SK-N-SH treated with all-trans-retinoic acid at 6 μM for 48 hours (cell line): ENCODE measurements at regions not wholly inside any gene's neighbourhood (a gene's known extent, or its start where the extent isn't known, plus 50 kb on each side); places are given as distances from the start of the nearest gene placed in this dataset.

Experiments used
- ATAC-seq: fragments of 200-7000 bp; cut with Tn5 transposase; 3 replicates; pipeline ENCODE4 v1.9.1; 2020; ENCODE audit warnings: mild to moderate bottlenecking, moderate library complexity
- BACH2 ChIP-seq: fragments of 250-450 bp; sonication (Bioruptor Pico); IDR thresholded peaks from 2 replicates; pipeline ENCODE4 v1.9.0; 2021; ENCODE audit warnings: mild to moderate bottlenecking, borderline replicate concordance
- CSDC2 ChIP-seq: fragments of 250-450 bp; sonication (Bioruptor Pico); IDR thresholded peaks from 2 replicates; pipeline ENCODE4 v1.5.0; 2020; ENCODE audit warnings: mild to moderate bottlenecking, moderate library complexity
- ESRRG ChIP-seq: fragments of 250-450 bp; sonication (Bioruptor Pico); IDR thresholded peaks from 2 replicates; pipeline ENCODE4 v1.6.1; 2021; ENCODE audit warnings: mild to moderate bottlenecking
- GLIS3 ChIP-seq: fragments of 250-450 bp; sonication (Bioruptor Pico); IDR thresholded peaks from 2 replicates; pipeline ENCODE4 v1.5.0; 2020; ENCODE audit warnings: mild to moderate bottlenecking, moderate library complexity
- ISL1 ChIP-seq: fragments of 250-450 bp; sonication (Bioruptor Pico); IDR thresholded peaks from 2 replicates; pipeline ENCODE4 v2.1.2; 2022; ENCODE audit warnings: mild to moderate bottlenecking, moderate library complexity
- OSR1 ChIP-seq: fragments of 250-450 bp; sonication (Bioruptor Pico); IDR thresholded peaks from 2 replicates; pipeline ENCODE4 v1.8.0; 2022; ENCODE audit warnings: moderate library complexity, mild to moderate bottlenecking, inconsistent platforms
- POU6F1 ChIP-seq: fragments of 250-450 bp; sonication (Bioruptor Pico); IDR thresholded peaks from 2 replicates; pipeline ENCODE4 v1.8.0; 2021; ENCODE audit warnings: low read depth, mild to moderate bottlenecking, moderate library complexity, borderline replicate concordance
- PPARA ChIP-seq: fragments of 250-450 bp; sonication (Bioruptor Pico); IDR thresholded peaks from 2 replicates; pipeline ENCODE4 v1.5.0; 2020; ENCODE audit warnings: mild to moderate bottlenecking, borderline replicate concordance
- RARB ChIP-seq: fragments of 250-450 bp; sonication (Bioruptor Pico); IDR thresholded peaks from 2 replicates; pipeline ENCODE4 v1.8.0; 2021; ENCODE audit warnings: mild to moderate bottlenecking, moderate library complexity
- SNAI2 ChIP-seq: fragments of 250-450 bp; sonication (Bioruptor Pico); IDR thresholded peaks from 2 replicates; pipeline ENCODE4 v1.5.0; 2020; ENCODE audit warnings: mild to moderate bottlenecking, moderate library complexity
- TCF4 ChIP-seq: fragments of 250-450 bp; sonication (Bioruptor Pico); IDR thresholded peaks from 2 replicates; pipeline ENCODE4 v1.8.0; 2021; ENCODE audit warnings: mild to moderate bottlenecking, moderate library complexity, borderline replicate concordance
- TOX ChIP-seq: fragments of 250-450 bp; sonication (Bioruptor Pico); IDR thresholded peaks from 2 replicates; pipeline ENCODE4 v1.8.0; 2021; ENCODE audit warnings: mild to moderate bottlenecking, moderate library complexity, borderline replicate concordance
- ZC3H10 ChIP-seq: fragments of 250-450 bp; sonication (Bioruptor Pico); IDR thresholded peaks from 2 replicates; pipeline ENCODE4 v1.5.1; 2021; ENCODE audit warnings: mild to moderate bottlenecking, moderate library complexity
- ZFP3 ChIP-seq: fragments of 250-450 bp; sonication (Bioruptor Pico); IDR thresholded peaks from 2 replicates; pipeline ENCODE4 v1.5.0; 2020; ENCODE audit warnings: mild to moderate bottlenecking, moderate library complexity
- ZFP30 ChIP-seq: fragments of 450-650 bp; formaldehyde crosslinking; IDR thresholded peaks from 2 replicates; pipeline ENCODE4 v1.5.0; 2022; ENCODE audit warnings: mild to moderate bottlenecking, moderate library complexity
- ZNF565 ChIP-seq: fragments of 450-650 bp; formaldehyde crosslinking; conservative IDR thresholded peaks from 2 replicates; pipeline ENCODE4 v1.5.0; 2020; ENCODE audit warnings: low read depth, mild to moderate bottlenecking, moderate library complexity
- ZNF70 ChIP-seq: fragments of 450-650 bp; formaldehyde crosslinking; IDR thresholded peaks from 2 replicates; pipeline ENCODE4 v1.5.0; 2020; ENCODE audit warnings: mild to moderate bottlenecking, moderate library complexity
- ZNF8 ChIP-seq: fragments of 450-650 bp; formaldehyde crosslinking; IDR thresholded peaks from 2 replicates; pipeline ENCODE4 v1.5.0; 2020; ENCODE audit warnings: mild to moderate bottlenecking, moderate library complexity
- TF ChIP-seq, protein P1 (sequence below): fragments of 250-450 bp; sonication (Bioruptor Pico); IDR thresholded peaks from 2 replicates; pipeline ENCODE4 v1.8.0; 2020; ENCODE audit warnings: mild to moderate bottlenecking, moderate library complexity, borderline replicate concordance
- TF ChIP-seq, protein P2 (sequence below): fragments of 250-450 bp; sonication (Bioruptor Pico); IDR thresholded peaks from 2 replicates; pipeline ENCODE4 v1.5.1; 2020; ENCODE audit warnings: low read depth, mild to moderate bottlenecking, moderate library complexity
- TF ChIP-seq, protein P3 (sequence below): fragments of 250-450 bp; sonication (Bioruptor Pico); IDR thresholded peaks from 2 replicates; pipeline ENCODE4 v1.5.1; 2021; ENCODE audit warnings: mild to moderate bottlenecking, moderate library complexity

DNA sequence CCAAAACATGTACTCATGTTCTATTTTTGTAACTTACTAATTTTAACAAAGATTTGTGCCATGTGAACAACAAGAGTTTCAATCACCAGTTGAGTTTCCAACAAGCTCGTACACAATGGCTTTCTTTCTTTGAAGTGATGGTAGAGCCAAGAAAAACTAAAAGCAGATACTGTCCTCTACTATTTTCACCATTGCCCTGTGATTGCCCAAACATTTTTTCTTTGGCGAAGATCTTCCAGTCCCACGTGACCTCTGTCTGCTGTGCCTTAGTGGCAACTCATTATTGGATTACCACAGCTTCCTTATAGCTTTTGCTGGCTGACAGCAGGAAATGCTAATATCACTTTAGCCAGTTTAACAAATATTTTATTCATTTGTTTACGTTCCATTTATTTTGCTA, 1147.1 kb downstream of the STIM2 start:
- no peak for ATAC-seq

GRCh38 chr4:28009541-28009940, 1148.9 kb downstream of the STIM2 start:
- TF ChIP-seq ZC3H10 (CRISPR knock-in tag) (no peak), ZFP30 (CRISPR knock-in tag) (no peak), TCF4 (CRISPR knock-in tag) (no peak), ESRRG (CRISPR knock-in tag) (no peak), ISL1 (CRISPR knock-in tag) (no peak), OSR1 (CRISPR knock-in tag) (no peak), SNAI2 (no peak), ZNF70 (CRISPR knock-in tag) (no peak), ZNF565 (CRISPR knock-in tag) (no peak), PPARA (CRISPR knock-in tag) (no peak), CSDC2 (no peak), ZFP3 (CRISPR knock-in tag) (no peak)
- TF ChIP-seq, protein P1, sequence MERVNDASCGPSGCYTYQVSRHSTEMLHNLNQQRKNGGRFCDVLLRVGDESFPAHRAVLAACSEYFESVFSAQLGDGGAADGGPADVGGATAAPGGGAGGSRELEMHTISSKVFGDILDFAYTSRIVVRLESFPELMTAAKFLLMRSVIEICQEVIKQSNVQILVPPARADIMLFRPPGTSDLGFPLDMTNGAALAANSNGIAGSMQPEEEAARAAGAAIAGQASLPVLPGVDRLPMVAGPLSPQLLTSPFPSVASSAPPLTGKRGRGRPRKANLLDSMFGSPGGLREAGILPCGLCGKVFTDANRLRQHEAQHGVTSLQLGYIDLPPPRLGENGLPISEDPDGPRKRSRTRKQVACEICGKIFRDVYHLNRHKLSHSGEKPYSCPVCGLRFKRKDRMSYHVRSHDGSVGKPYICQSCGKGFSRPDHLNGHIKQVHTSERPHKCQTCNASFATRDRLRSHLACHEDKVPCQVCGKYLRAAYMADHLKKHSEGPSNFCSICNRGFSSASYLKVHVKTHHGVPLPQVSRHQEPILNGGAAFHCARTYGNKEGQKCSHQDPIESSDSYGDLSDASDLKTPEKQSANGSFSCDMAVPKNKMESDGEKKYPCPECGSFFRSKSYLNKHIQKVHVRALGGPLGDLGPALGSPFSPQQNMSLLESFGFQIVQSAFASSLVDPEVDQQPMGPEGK (CRISPR knock-in tag) = no peak
- TF ChIP-seq, protein P2, sequence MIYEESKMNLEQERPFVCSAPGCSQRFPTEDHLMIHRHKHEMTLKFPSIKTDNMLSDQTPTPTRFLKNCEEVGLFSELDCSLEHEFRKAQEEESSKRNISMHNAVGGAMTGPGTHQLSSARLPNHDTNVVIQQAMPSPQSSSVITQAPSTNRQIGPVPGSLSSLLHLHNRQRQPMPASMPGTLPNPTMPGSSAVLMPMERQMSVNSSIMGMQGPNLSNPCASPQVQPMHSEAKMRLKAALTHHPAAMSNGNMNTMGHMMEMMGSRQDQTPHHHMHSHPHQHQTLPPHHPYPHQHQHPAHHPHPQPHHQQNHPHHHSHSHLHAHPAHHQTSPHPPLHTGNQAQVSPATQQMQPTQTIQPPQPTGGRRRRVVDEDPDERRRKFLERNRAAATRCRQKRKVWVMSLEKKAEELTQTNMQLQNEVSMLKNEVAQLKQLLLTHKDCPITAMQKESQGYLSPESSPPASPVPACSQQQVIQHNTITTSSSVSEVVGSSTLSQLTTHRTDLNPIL (CRISPR knock-in tag) = no peak
- ATAC-seq = no peak

More for the DNA sequence above, 1147.1 kb downstream of the STIM2 start:
- no peak for TF ChIP-seq RARB
- TF ChIP-seq ZNF8 (CRISPR knock-in tag) = no peak
- TF ChIP-seq SNAI2 = no peak
- TF ChIP-seq ISL1 (CRISPR knock-in tag) = no peak
- no peak for TF ChIP-seq POU6F1
- no peak for TF ChIP-seq ZC3H10 (CRISPR knock-in tag)
- no peak for TF ChIP-seq BACH2
- TF ChIP-seq, protein P3, sequence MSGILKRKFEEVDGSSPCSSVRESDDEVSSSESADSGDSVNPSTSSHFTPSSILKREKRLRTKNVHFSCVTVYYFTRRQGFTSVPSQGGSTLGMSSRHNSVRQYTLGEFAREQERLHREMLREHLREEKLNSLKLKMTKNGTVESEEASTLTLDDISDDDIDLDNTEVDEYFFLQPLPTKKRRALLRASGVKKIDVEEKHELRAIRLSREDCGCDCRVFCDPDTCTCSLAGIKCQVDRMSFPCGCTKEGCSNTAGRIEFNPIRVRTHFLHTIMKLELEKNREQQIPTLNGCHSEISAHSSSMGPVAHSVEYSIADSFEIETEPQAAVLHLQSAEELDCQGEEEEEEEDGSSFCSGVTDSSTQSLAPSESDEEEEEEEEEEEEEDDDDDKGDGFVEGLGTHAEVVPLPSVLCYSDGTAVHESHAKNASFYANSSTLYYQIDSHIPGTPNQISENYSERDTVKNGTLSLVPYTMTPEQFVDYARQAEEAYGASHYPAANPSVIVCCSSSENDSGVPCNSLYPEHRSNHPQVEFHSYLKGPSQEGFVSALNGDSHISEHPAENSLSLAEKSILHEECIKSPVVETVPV (CRISPR knock-in tag) = no peak
- no peak for TF ChIP-seq ZFP3 (CRISPR knock-in tag)
- no peak for TF ChIP-seq ZNF70 (CRISPR knock-in tag)

DNA sequence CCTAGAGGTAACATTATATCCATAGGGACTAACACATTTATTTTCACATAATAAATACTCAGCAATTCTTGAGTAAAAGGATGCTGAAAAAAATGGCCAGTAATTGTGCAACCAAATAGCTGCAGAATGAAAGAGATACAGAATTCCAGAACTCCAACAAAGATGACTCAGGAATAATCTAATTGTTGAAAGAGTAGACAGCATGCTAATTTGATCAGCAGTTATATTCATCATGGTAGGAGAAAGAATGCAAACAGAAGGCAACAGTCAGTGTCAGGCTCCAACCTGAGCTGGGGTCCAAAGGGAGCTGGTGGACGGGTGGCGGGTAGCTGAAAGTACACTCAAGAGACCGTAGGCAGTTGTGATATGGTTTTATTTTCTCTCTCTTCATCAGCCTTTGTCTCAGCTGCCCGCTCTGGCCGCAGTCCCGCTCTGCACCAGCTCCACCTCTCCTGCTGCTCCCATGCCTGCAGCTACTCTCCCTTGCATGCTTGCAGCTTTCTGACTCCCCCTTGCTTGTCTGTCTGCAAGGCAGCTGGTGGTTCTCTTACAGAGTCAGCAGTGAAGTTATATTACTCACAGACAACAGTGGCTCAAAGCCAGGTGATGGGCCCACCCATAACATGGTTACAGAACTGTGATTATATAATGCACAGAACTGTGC, 1150.1 kb downstream of the STIM2 start:
- peak; percentile 84 for ATAC-seq
- TF ChIP-seq, protein P1 (CRISPR knock-in tag) = peak; percentile 53; the same call in 1 of the 2 replicates
- no peak for TF ChIP-seq RARB
- no peak for TF ChIP-seq TOX (CRISPR knock-in tag)
- TF ChIP-seq, protein P2 (CRISPR knock-in tag) = peak; percentile 36; the same call in 1 of the 2 replicates
- TF ChIP-seq ISL1 (CRISPR knock-in tag) = peak; percentile 78
- no peak for TF ChIP-seq POU6F1
- no peak for TF ChIP-seq GLIS3 (CRISPR knock-in tag)
- TF ChIP-seq ESRRG (CRISPR knock-in tag) = no peak
- TF ChIP-seq TCF4 (CRISPR knock-in tag) = no peak
